ENCODE measurements at regions not wholly inside any gene's neighbourhood (a gene's known extent, or its start where the extent isn't known, plus 50 kb on each side); places are given as distances from the start of the nearest gene placed in this dataset.

- DNase-seq (ENCODE audit: low read depth) = no peak
Observed at GRCh38 chr10:125341611-125342010, 181.2 kb upstream of the CTBP2 start.

- DNase-seq (ENCODE audit: low read depth) = peak; percentile 27
Observed at GRCh38 chr10:125340903-125341302, 180.5 kb upstream of the CTBP2 start.

GRCh38 chr10:125337510-125337909 lies 177.1 kb upstream of the CTBP2 start:
- no peak for DNase-seq (ENCODE audit: low read depth)

GRCh38 chr10:125334545-125334944 lies 174.2 kb upstream of the CTBP2 start:
- no peak for DNase-seq (ENCODE audit: low read depth)

GRCh38 chr10:125333769-125334168 lies 173.4 kb upstream of the CTBP2 start:
- DNase-seq (ENCODE audit: low read depth) = no peak

- no peak for DNase-seq (ENCODE audit: low read depth)
Observed at GRCh38 chr10:125333209-125333591, 172.8 kb upstream of the CTBP2 start.

GRCh38 chr10:125332548-125333208 lies 172.3 kb upstream of the CTBP2 start:
- no peak for DNase-seq (ENCODE audit: low read depth)

- DNase-seq (ENCODE audit: low read depth) = no peak
Observed at GRCh38 chr10:125331056-125331455, 170.7 kb upstream of the CTBP2 start.

GRCh38 chr10:125329056-125329455 lies 168.7 kb upstream of the CTBP2 start:
- DNase-seq (ENCODE audit: low read depth) = peak; percentile 18

GRCh38 chr10:125325326-125325725 lies 165.0 kb upstream of the CTBP2 start:
- no peak for DNase-seq (ENCODE audit: low read depth)

- DNase-seq (ENCODE audit: low read depth) = no peak
Observed at GRCh38 chr10:125316436-125316835, 156.1 kb upstream of the CTBP2 start.

GRCh38 chr10:125300937-125301336 lies 140.6 kb upstream of the CTBP2 start:
- no peak for DNase-seq (ENCODE audit: low read depth)

GRCh38 chr10:125299461-125299860 lies 139.1 kb upstream of the CTBP2 start:
- DNase-seq (ENCODE audit: low read depth) = no peak

GRCh38 chr10:125296598-125296997 lies 136.2 kb upstream of the CTBP2 start:
- DNase-seq (ENCODE audit: low read depth) = no peak

GRCh38 chr10:125294109-125294508 lies 133.7 kb upstream of the CTBP2 start:
- DNase-seq (ENCODE audit: low read depth) = no peak

GRCh38 chr10:125291836-125292235 lies 131.5 kb upstream of the CTBP2 start:
- no peak for DNase-seq (ENCODE audit: low read depth)

- DNase-seq (ENCODE audit: low read depth) = no peak
Observed at GRCh38 chr10:125289461-125289860, 129.1 kb upstream of the CTBP2 start.

GRCh38 chr10:125284875-125285597 lies 124.7 kb upstream of the CTBP2 start:
- peak; percentile 24 for DNase-seq (ENCODE audit: low read depth)

GRCh38 chr10:125283836-125284614 lies 123.7 kb upstream of the CTBP2 start:
- no peak for DNase-seq (ENCODE audit: low read depth)

- no peak for DNase-seq (ENCODE audit: low read depth)
Observed at GRCh38 chr10:125283191-125283835, 123.0 kb upstream of the CTBP2 start.

GRCh38 chr10:125281091-125281490 lies 120.7 kb upstream of the CTBP2 start:
- no peak for DNase-seq (ENCODE audit: low read depth)

- DNase-seq (ENCODE audit: low read depth) = no peak
Observed at GRCh38 chr10:125276133-125276532, 115.8 kb upstream of the CTBP2 start.

- DNase-seq (ENCODE audit: low read depth) = no peak
Observed at GRCh38 chr10:125274961-125275360, 114.6 kb upstream of the CTBP2 start.

Measured in EH (cell line).